ENCODE measurements at regions not wholly inside any gene's neighbourhood (a gene's known extent, or its start where the extent isn't known, plus 50 kb on each side); places are given as distances from the start of the nearest gene placed in this dataset.

- TF ChIP-seq CTCF (IDR thresholded peaks at IDR 0.05; ENCODE audit: low read length) (no peak), EZH2 (IDR thresholded peaks at IDR 0.05; ENCODE audit: borderline replicate concordance, low read length) (no peak)
Observed at GRCh38 chr10:27388761-27389399, 115.2 kb upstream of the RAB18 start.
